Activated gamma-delta T cell (primary cell): ENCODE measurements at regions not wholly inside any gene's neighbourhood (a gene's known extent, or its start where the extent isn't known, plus 50 kb on each side); places are given as distances from the start of the nearest gene placed in this dataset.
"Not testable (repeated sequence)": the region's sequence is repeated elsewhere in the genome, so short reads cannot be mapped to it uniquely, and the experiment has no call there.

ENCODE experiments used
- DNase-seq: peaks from one replicate; lab custom pipeline; 2025; lab: John Stamatoyannopoulos, UW

DNA sequence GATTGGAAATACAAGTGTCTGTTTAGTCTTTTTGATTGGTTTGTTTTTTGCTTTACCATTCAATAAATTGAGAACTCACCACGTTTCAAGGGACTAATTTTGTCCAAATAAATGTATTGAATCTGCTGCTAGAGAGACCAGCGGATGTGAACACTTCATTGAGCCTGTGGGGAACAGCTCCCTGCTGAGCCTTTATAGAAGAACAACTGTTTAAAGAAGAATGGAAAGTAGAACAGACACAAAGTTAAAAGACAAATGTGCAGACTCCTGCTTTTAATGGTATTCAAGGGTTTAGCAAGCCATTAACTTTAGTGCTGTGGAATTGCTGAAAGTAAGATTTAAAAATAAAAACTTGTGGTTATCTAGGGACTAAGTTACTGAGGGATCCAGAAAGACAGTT is 817.7 kb upstream of the B3GALT2 start:
- DNase-seq: no peak

DNA sequence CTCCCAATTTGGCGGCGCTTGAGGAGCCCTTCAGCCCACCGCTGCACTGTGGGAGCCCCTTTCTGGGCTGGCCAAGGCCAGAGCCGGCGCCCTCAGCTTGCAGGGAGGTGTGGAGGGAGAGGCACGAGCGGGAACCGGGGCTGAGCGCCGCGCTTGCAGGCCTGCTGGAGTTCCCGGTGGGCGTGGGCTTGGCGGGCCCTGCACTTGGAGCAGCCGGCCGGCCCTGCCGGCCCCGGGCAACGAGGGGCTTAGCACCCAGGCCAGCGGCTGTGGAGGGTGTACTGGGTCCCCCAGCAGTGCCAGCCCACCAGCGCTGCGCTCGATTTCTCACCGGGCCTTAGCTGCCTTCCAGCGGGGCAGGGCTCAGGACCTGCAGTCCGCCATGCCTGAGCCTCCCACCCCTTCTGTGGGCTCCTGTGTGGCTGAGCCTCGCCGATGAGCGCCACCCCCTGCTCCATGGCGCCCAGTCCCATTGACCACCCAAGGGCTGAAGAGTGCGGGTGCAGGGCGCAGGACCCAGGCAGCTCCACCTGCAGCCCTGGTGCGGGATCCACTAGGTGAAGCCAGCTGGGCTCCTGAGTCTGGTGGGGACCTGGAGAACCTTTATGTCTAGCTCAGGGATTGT is 815.4 kb upstream of the B3GALT2 start:
- DNase-seq: not testable (repeated sequence)

DNA sequence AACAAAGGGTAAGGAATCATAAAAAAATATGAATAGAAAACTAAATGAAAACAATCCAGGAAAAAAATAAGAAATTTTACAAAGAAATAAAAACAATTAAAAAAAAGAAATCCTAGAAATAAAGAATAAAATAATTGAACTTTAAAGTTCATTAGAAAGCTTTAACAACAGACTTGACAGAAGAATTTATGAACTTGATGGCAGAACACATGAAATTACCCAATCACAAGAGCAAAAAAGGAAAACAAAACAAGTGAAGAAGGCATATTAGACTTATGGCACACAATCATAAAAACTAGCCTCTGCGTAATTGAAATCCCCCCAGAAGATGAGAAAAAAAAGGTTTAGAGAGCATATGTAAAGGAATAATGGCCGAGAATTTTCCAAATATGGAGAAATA is 802.5 kb upstream of the B3GALT2 start:
- no peak for DNase-seq

DNA sequence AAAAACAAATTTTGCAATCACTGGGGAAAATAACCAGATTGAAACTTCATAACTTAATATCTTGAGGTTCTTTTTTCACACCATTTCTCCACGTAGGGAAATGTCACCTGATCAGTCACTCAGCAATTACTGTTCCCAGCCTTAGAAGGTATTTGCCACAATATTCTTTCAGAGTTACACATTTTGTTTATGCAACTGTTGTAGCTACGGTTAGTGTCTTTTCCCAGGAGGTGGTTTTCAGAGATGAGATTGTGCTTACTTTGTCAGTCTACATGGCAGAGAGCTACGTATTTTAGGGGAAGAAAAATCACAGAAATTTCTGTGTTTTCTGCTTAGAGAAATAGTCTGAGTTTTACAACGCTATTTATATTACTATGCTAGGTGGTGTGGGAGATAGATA is 792.8 kb upstream of the B3GALT2 start:
- no peak for DNase-seq

DNA sequence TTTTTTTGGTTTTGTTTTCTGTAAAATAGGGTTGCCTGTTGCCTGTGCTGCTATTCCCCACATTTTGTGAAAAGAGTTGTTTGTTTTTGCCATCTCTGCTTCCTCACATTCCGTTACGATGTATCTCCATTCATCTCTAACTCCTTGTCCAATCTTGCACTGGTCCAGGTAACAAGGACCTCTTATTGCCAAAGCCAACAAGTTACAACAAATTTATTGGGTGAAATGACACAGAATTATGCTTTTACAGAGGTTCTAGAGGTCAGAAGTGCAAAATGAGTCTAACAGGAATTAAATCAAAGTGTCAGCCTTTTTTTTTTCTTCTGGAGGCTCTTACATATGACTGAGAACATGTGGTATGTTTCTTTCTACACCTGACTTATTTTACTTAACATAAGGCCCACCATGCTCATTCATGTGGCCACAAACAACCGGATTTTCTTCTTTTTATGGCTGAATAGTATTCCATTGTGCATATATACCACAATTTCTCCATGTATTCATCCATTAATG is 787.9 kb upstream of the B3GALT2 start:
- no peak for DNase-seq

DNA sequence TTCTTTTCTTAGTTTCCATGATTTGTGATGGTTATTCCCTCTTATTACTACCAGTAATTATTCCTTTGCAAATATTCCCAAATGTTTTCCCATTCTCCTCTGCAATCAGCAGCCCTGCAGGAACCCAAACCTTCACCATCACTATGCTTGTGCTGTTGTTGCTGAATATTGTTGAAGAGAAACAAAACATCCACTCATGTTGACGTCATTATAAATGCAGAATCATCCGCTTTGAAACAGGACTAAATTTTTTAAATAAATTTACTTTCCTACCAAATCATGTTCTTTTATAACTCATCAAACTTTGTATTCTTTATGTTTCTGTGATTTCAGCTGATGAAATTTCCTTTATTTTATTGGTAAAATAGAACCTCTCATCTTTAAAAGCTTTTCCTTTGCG is 787.0 kb upstream of the B3GALT2 start:
- DNase-seq: no peak

DNA sequence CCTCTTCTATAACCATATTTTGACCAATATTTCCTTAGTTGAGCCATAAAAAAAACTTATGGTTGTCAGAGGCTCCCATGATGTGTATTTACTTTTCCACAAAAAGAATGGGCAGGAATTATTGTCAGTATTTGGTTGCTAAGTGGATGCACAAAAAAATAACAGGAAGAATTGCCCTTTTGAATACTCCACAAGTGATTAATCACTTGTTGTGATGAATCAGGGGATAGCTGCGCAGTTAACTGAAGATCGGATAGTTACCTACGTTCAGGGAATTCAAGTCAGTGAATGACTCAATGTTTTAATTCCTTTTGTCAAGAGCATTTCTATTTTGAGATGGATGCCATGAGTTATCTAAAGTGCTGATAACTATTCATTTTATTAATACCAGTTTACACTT is 785.2 kb upstream of the B3GALT2 start:
- DNase-seq: no peak

DNA sequence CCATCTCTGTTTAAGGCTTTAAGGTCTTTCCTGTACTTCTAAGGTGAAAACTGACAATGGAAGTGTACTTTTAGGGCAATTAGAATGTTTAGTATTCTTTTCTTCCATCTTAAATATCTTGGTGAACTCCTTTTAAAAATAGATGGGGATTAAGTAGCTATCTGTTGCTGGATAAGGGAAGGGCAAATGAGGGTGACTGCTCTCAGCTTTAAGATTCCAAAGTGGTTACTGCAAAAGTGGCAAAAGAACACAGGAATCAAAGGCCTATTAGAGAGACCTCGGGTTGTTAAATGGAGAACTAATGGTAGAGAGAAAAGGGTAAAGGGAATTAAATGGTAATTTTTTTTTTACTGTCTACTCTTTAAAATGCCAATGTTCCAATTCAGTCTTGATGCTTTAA is 774.1 kb upstream of the B3GALT2 start:
- DNase-seq: no peak

DNA sequence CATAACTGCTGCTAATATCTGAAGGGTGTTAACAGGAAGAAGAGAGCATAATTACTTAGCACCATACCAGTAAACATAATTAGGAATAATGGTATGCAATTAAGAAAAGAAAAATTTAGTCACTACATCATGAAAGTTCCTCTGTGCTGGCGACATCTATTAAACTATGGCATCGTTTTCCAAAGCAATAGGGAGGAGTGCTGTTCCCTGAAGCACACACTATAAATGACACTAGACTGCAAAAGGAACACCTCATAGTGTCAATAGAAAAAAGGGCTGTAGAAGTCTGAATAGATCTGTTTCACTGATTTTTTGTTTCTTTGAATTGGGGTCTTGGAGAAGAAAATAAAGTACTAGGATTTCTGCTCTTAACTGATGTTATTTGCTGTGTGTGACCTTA is 773.6 kb upstream of the B3GALT2 start:
- DNase-seq: no peak

DNA sequence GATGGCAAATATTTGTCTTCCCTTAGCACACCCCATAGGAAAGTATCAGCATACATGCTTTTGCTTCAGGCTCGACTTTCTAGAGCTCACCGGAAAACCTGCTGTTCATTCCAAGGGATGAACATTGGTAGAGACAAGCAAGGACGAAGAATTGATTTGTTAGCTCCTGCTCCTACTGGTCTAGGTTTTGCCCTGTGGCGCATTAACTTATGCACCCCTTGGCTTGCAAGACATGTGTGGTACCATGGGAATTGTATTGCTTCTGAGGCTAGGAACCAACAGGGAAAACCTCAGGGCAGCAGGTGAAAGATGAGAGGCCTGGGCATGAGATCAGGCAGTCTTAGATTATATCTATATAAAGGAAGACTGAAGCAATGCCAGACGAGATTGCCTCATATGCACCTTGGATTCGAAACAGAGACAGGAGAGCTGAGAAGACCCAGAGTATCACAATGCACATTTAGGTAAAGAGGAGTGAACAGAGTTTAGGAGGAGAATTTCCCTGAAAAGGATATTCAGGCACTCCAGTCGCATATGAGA is 771.2 kb upstream of the B3GALT2 start:
- DNase-seq: no peak

DNA sequence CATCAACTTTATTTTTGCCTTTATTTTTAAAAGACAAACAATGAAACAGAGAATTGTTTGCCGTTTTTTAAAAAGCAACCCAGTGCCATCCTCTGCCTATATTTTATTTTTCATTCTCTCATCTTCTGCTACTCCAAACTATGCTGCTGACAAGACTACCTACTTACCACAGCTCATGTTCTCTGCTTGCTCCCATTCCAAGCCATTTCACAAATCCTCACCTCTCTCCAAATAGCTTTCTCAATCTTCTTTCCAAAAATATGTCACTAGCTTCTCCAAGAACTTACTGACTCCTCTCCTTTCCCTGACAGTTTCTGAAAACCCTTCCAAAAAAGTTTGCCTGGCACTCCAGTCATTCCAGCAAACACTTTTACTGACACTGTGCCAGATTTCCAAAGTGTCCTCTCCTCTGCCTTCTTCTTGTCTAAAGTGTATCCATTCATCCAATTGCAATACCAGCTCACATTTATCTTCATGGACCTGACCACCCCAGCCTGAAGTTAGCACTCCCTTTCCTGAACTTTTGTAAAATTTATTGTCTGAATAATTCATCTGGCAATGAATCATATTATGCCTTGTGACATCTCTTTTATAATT is 766.5 kb upstream of the B3GALT2 start:
- no peak for DNase-seq

DNA sequence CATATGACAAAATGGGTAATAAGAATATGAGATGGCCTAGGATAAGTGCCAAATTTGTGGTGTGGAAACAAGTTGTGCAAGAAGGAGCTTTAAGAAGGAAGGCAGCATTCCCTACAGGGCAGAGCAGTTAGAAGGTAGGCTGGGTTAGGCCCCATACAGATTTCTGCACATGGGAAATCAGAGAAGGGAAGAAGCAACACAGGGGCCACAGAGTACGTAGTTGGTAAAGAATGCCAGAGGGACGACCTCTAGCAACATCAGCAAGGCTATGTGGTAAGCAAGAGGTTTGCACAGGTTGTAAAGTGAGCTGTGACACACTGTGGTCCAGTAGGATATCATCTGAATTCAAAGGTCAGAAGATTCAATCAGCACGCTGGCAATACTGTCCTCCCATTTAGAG is 765.6 kb upstream of the B3GALT2 start:
- no peak for DNase-seq

DNA sequence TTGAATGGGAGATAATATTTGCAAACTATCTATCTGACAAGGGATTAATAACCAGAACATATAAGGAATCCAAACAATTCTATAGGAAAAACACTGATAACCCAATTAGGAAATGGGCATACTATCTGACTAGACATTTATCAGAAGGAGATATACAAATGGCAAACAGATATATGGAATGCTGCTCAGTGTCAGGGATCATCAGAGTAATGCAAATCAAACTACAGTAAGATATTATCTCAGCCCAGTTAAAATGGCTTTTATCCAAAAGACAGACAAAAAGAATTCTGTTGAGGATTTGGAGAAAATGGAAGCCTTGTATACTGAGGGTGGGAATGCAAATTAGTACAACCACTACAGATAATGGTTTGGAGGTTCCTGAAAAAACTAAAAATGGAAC is 758.0 kb upstream of the B3GALT2 start:
- no peak for DNase-seq

DNA sequence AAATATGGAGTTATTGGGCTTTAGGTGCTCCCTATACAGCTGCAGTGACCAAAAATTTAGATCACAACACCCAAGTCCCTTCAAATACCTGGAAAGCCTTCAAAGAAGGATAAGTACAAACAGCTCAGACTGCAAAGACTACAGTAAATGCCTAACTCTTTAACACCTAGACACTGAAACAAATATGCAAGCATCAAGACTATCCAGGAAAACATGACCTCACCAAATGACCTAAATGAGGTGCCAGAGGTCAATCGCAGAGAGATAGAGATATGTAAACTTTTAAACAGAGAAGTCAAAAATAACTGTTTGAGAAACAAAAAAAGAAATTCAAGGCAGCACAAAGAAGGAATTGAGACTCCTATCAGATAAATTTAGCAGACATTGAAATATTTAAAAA is 753.8 kb upstream of the B3GALT2 start:
- no peak for DNase-seq

DNA sequence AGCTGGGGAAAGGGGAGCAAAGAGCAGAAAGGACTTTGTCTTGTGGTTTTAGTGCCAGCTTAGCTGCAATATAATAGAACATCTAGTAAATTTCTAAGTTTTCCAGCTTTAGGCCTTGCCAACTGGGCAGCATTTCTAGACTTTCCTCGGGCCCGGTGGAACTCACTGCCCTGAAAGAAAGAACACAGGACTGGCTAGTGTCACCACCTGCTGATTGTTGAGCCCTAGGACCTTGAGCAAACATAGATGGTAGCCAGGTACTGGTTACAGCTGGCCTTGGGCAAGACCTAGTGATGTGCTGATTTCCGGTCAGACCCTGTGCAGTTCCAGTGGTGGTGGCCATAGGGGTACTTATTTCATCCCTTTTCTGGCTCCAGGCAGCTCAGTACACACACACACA is 753.2 kb upstream of the B3GALT2 start:
- no peak for DNase-seq

DNA sequence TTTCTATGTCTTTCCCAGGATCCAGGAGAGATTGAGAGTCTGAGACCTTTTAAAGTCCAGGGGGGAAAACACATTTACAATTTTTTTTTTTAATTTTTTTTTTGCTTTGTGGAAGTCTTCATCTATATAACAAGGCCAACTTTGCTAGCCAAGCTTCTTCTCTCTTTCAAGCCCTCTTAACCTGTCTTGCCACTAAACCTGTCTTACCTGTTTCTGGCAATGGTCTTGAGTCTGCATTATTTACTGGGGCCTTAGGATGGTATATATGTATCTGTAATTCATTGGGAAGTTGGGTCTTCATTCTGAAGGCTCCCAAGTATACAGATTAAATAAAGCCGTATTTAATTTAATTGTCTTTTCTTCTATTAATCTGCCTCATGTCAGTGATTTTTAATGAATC is 750.9 kb upstream of the B3GALT2 start:
- DNase-seq: no peak

DNA sequence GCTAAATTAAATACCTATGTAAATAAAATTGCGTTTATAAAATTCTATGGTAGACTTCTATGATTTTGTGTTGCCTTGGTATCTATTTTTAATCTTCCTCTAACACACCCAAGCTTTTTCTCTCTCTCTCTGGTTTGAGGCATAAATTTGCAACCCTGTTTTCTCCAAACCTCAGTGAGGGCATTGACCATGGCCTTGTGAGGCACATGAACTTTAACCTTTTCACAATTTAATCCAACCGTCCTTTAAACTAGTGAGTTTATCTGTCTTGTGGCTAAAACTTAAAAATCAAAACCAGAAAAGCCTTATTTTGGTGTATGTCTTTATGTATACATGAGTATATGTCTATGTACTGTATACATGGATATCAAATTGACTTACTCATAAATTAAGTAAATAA is 746.6 kb upstream of the B3GALT2 start:
- DNase-seq: no peak

DNA sequence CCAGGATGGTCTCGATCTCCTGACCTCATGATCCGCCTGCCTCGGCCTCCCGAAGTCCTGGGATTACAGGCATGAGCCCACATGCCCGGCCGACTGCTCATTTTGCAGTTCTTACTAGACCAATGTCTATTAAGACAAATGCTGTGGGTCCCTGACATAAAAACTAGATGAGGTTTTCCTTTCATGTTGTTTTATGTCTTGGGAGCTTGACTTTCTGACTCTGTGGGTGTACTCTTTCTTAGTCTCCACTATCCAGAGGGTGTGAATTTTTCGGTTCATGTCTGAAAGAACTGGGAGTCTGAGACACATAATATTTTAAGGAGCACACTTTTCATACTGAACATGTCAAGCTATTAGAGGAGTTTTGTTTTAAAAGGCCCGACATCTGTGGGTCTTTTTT is 744.9 kb upstream of the B3GALT2 start:
- no peak for DNase-seq

DNA sequence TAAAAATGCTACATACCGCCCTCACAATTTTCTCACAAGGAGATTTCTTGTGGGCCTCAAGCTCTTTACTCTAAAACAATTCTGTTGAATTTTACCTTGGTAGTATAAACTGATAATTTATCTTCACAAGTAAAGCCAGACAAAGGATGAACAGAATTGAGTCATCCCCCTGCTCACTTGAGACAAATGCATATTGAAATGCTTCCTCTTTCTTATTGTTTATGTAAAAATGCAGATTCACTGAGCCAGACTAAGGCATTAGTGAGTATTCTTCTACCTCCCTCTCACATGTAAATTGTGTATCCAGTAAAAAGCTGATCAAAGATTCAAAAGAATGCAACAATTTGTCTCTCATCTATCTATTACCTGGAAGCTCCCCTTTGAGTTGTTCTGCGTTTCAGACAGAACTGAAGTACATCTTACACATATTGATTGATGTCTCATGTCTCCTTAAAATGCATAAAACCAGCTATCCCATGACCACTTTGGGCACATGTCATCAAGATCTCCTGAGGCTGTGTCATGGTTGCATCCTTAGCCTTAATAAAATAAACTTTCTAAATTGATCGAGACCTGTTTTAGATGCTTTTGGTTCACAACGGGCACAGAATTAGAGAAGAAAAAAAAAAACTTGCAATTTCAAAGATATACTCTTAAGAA is 743.1 kb upstream of the B3GALT2 start:
- DNase-seq: no peak

DNA sequence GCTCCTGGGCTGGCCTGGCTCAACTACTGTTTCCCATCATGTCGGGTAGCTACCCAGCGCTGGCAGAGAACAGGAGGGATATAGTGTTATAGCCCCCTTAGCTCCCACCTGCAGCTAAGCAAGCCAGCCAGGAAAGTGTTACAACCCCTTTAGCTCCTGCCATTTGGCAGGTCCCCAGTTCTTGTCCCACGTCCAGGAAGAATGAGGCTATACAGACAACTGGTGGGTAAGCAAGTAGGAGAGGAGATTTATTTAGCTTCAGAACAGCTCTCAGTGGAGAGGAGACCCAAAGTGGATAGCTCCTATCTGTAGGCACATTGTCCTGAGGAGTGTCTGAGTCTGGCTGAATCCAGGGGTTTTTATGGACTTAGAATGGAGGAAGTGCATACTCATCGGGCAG is 741.1 kb upstream of the B3GALT2 start:
- no peak for DNase-seq

DNA sequence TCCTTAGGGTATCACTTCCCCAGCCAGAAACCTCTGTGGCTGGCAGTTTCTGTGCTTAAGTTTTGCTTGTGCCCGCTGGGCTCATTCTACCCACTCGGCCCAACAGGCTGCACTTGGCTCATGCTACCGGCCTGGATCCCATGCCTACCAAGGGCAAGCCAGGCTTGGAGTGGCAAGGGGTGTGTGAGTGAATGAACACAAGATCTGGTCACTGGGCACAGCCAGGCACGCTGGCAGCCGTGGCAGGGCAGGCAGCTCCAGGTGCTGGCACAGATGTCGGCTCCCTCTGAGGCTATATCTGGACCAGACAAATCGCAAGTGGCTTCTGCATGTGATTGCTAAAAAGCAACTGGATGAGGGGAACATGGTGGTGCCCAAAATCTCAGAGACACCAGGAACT is 740.5 kb upstream of the B3GALT2 start:
- no peak for DNase-seq

DNA sequence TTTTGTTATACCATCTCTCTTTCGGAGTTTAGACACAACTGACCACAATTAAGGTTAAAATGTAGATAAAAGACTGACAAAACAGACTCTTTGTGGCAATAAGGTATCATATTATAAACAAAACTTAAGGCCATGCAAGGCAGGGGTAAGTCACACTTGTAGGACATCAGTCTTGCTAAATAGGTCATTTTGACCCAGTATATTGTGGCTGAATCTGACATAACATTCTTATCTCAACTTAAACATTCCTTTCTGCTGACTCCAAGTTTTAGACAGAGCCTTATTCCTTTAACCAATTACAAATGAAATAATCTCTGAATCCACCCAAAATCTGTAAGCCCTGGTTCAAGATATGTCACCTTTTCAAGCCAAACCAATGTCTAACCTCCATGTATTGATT is 733.4 kb upstream of the B3GALT2 start:
- DNase-seq: no peak

DNA sequence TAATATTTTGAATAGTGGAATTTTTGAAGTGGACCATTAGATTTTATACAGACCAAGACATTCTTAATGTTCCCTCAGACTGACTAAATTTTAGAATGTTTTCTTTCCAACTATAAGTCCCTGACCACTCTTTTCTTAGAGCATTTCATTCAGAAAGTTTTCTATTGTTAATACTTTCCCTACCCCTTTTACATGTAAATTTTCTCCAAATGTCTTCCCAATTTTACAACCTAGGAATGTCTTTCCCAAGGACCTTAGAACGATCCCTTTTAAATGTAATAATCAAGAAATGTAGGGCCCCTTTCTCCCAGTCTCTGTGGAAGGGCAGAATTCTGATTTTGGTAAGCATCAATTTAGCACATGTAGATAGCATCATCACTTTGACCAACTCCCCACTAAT is 730.0 kb upstream of the B3GALT2 start:
- DNase-seq: no peak
